SK-N-SH (cell line): ENCODE measurements at regions not wholly inside any gene's neighbourhood (a gene's known extent, or its start where the extent isn't known, plus 50 kb on each side); places are given as distances from the start of the nearest gene placed in this dataset.

ENCODE experiments used
- ELF1 ChIP-seq: IDR thresholded peaks from 2 replicates; pipeline ENCODE4 v1.4.0; 2012
- EP300 ChIP-seq, 2 experiments: IDR thresholded peaks; 2 replicates each; pipeline versions ENCODE4 v1.4.0 to v1.6.1; 2012; ENCODE audit warnings: borderline replicate concordance in 1 of 2, low read depth in 1 of 2, low read length in 1 of 2
- JUND ChIP-seq: IDR thresholded peaks from 2 replicates; pipeline ENCODE4 v1.4.0; 2012
- RCOR1 ChIP-seq: fragments of 150-350 bp; IDR thresholded peaks from 2 replicates; pipeline ENCODE4 v1.6.1; 2017; ENCODE audit warnings: antibody characterized with exemption, low read length
- TF ChIP-seq, protein P1 (sequence below): fragments of 200-600 bp; sonication (generic); IDR thresholded peaks from 2 replicates; pipeline ENCODE4 v1.6.1; 2017; ENCODE audit warnings: antibody characterized with exemption, mild to moderate bottlenecking, moderate library complexity
- TF ChIP-seq, protein P2 (sequence below): IDR thresholded peaks from 2 replicates; pipeline ENCODE4 v1.4.0; 2012; ENCODE audit warnings: low read depth, borderline replicate concordance
- TF ChIP-seq, protein P3 (sequence below): fragments of 150-350 bp; IDR thresholded peaks from 2 replicates; pipeline ENCODE4 v1.6.1; 2017; ENCODE audit warnings: antibody characterized with exemption, low read length, low read depth, borderline replicate concordance
- TF ChIP-seq, protein P4 (sequence below): IDR thresholded peaks from 2 replicates; pipeline ENCODE4 v1.4.0; 2012; ENCODE audit warnings: low read depth

DNA sequence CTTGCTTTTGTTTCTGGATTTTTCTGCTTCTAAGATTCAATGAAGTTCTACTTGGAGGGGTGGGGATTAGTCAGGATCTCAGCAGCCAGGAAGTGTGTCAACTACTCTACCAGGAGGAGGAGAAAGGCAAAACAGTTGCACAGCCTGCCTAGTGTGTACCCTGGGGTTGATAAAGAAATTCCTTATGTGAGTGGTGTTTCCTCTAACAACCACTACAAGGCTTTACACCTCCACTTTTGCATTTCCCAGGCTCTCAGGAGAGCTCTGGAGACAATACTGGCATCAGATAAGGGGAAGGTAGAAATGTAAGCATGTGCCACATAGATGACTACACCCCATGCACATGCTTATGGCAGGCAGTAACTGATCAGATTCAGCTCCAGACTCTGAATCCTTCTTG lies 174.6 kb downstream of the TOX3 start:
- TF ChIP-seq ELF1 (no peak), EP300 (IDR thresholded peaks at IDR 0.05; ENCODE audit: borderline replicate concordance in 1 of 2, low read depth in 1 of 2, low read length in 1 of 2) (no peak), RCOR1 (no peak), JUND (no peak)
- TF ChIP-seq, protein P1, sequence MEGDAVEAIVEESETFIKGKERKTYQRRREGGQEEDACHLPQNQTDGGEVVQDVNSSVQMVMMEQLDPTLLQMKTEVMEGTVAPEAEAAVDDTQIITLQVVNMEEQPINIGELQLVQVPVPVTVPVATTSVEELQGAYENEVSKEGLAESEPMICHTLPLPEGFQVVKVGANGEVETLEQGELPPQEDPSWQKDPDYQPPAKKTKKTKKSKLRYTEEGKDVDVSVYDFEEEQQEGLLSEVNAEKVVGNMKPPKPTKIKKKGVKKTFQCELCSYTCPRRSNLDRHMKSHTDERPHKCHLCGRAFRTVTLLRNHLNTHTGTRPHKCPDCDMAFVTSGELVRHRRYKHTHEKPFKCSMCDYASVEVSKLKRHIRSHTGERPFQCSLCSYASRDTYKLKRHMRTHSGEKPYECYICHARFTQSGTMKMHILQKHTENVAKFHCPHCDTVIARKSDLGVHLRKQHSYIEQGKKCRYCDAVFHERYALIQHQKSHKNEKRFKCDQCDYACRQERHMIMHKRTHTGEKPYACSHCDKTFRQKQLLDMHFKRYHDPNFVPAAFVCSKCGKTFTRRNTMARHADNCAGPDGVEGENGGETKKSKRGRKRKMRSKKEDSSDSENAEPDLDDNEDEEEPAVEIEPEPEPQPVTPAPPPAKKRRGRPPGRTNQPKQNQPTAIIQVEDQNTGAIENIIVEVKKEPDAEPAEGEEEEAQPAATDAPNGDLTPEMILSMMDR = no peak
- TF ChIP-seq, protein P2, sequence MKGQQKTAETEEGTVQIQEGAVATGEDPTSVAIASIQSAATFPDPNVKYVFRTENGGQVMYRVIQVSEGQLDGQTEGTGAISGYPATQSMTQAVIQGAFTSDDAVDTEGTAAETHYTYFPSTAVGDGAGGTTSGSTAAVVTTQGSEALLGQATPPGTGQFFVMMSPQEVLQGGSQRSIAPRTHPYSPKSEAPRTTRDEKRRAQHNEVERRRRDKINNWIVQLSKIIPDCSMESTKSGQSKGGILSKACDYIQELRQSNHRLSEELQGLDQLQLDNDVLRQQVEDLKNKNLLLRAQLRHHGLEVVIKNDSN = no peak
- TF ChIP-seq, protein P3, sequence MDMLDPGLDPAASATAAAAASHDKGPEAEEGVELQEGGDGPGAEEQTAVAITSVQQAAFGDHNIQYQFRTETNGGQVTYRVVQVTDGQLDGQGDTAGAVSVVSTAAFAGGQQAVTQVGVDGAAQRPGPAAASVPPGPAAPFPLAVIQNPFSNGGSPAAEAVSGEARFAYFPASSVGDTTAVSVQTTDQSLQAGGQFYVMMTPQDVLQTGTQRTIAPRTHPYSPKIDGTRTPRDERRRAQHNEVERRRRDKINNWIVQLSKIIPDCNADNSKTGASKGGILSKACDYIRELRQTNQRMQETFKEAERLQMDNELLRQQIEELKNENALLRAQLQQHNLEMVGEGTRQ = no peak
- TF ChIP-seq, protein P4, sequence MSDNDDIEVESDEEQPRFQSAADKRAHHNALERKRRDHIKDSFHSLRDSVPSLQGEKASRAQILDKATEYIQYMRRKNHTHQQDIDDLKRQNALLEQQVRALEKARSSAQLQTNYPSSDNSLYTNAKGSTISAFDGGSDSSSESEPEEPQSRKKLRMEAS = no peak
